K562 (cell line): ENCODE measurements at regions not wholly inside any gene's neighbourhood (a gene's known extent, or its start where the extent isn't known, plus 50 kb on each side); places are given as distances from the start of the nearest gene placed in this dataset.

Source experiments
- ATAC-seq: fragments of 200-7000 bp; cut with Tn5 transposase; 3 replicates; pipeline ENCODE4 v1.9.1; 2020; ENCODE audit warnings: moderate library complexity
- BruUV-seq: library from RNA; stranded (reverse); fragments of 400-500 nt; replicated peaks from 2 replicates; lab custom pipeline; 2021; lab: Mats Ljungman, UMichigan
- CTCF ChIA-PET: fragments of 300-600 bp; formaldehyde crosslinking; extraction: SDS; loops from one replicate; lab custom pipeline; 2021; ENCODE audit warnings: low intra/inter-chr PET ratio; lab: Yijun Ruan, JAX
- POLR2A ChIA-PET: fragments of 300-600, 350-650 bp; sonication (Branson Sonifier 250); formaldehyde crosslinking; extraction: SDS; loops from one replicate; lab custom pipeline; 2021; ENCODE audit warnings: antibody characterized with exemption, inconsistent platforms; lab: Yijun Ruan, JAX
- DNase-seq, 4 experiments: peaks; one replicate each; pipeline versions ENCODE4 v3.0.0 to v3.0.0-alpha.2; 2011 to 2018; ENCODE audit warnings: low spot score in 3 of 4, mixed read lengths in 3 of 4; ENCODE audit errors: extremely low read depth in 1 of 4
- FAIRE-seq: peaks from 2 replicates; lab custom pipeline; 2011; peaks lifted over from hg19 to GRCh38; lab: Jason Lieb, UNC
- H2AFZ ChIP-seq: 2 replicates; pipeline ENCODE4 v1.6.0; 2011; ENCODE audit warnings: low read depth, low read length, control low read depth, inconsistent platforms
- H3K27ac ChIP-seq: fragments of 200-600 bp; 3 replicates; pipeline ENCODE4 v1.8.0; 2011; ENCODE audit warnings: low read depth, mild to moderate bottlenecking, control low read depth, inconsistent platforms, low read length, moderate library complexity, mixed read lengths; ENCODE audit errors: extremely low read depth
- H3K27me3 ChIP-seq, 2 experiments: fragments of 300-600 bp in 1 of 2; 2 replicates in 1 of 2; 3 replicates in 1 of 2; pipeline versions ENCODE4 v1.6.0 to v1.8.0; 2011; ENCODE audit warnings: inconsistent platforms in 2 of 2, low read length in 2 of 2, mild to moderate bottlenecking in 1 of 2, mixed read lengths in 1 of 2, moderate library complexity in 1 of 2; ENCODE audit not compliant: control insufficient read depth in 2 of 2, insufficient read depth in 2 of 2
- H3K36me3 ChIP-seq: fragments of 300-600 bp; 3 replicates; pipeline ENCODE4 v1.8.0; 2011; ENCODE audit warnings: mild to moderate bottlenecking, low read length, inconsistent platforms; ENCODE audit not compliant: control insufficient read depth, insufficient read depth
- H3K4me1 ChIP-seq, 2 experiments: fragments of 200-600 bp in 1 of 2; replicated peaks in 1 of 2; 2 replicates in 1 of 2; 3 replicates in 1 of 2; pipeline versions ENCODE4 v1.5.1 to v1.8.0; 2011; ENCODE audit warnings: inconsistent platforms in 2 of 2, low read length in 2 of 2, mild to moderate bottlenecking in 1 of 2, mixed read lengths in 1 of 2, moderate library complexity in 1 of 2; ENCODE audit not compliant: control insufficient read depth in 2 of 2, insufficient read depth in 2 of 2
- H3K4me2 ChIP-seq: 2 replicates; pipeline ENCODE4 v1.6.1; 2011; ENCODE audit warnings: low read length, control low read depth, inconsistent platforms, mixed read lengths; ENCODE audit not compliant: insufficient read depth
- H3K4me3 ChIP-seq: fragments of 200-600 bp; sonication (generic), shearing (Covaris generic); 2 replicates; pipeline ENCODE4 v1.5.1; 2016; ENCODE audit warnings: control low read depth, inconsistent platforms
- H3K79me2 ChIP-seq: fragments of 200-600 bp; 3 replicates; pipeline ENCODE4 v1.8.0; 2011; ENCODE audit warnings: low read length, inconsistent platforms; ENCODE audit not compliant: control insufficient read depth, insufficient read depth
- H3K9ac ChIP-seq, 2 experiments: 2 replicates each; pipeline versions ENCODE4 v1.6.0 to v1.6.1; 2011; ENCODE audit warnings: low read depth in 2 of 2, low read length in 2 of 2, control low read depth in 1 of 2, inconsistent platforms in 1 of 2, mild to moderate bottlenecking in 1 of 2, mixed read lengths in 1 of 2; ENCODE audit not compliant: insufficient read depth in 1 of 2
- H3K9me1 ChIP-seq: one replicate; pipeline ENCODE4 v1.6.0; 2011; ENCODE audit warnings: inconsistent platforms, mild to moderate bottlenecking, low read length, moderate library complexity; ENCODE audit not compliant: control insufficient read depth, insufficient read depth
- H3K9me3 ChIP-seq: replicated peaks from 2 replicates; pipeline ENCODE4 v1.5.1; 2011; ENCODE audit warnings: low read depth, low read length, inconsistent platforms; ENCODE audit not compliant: control insufficient read depth, insufficient read depth
- H4K20me1 ChIP-seq: replicated peaks from 2 replicates; pipeline ENCODE4 v1.6.1; 2011; ENCODE audit warnings: low read length, inconsistent platforms, mixed read lengths; ENCODE audit not compliant: control insufficient read depth, insufficient read depth
- RBM39 ChIP-seq: fragments of 200-400 bp; formaldehyde crosslinking; optimal IDR thresholded peaks from 2 replicates; pipeline ENCODE3; 2018; ENCODE audit warnings: low read depth, low read length
- ZNF175 ChIP-seq: fragments of 200-800 bp; sonication (Bioruptor generic); IDR thresholded peaks from 2 replicates; pipeline ENCODE4 v1.6.1; 2016; ENCODE audit warnings: low read depth, mild to moderate bottlenecking, missing genetic modification characterization, missing compliant biosample characterization
- ZNF263 ChIP-seq: sonication (generic); formaldehyde crosslinking; IDR thresholded peaks from 2 replicates; pipeline ENCODE4 v1.8.0; 2022; ENCODE audit warnings: mild to moderate bottlenecking, missing genetic modification reagents, borderline replicate concordance
- WGBS: fragments of 100-300 bp; shearing (Covaris generic); methylation state at CpG from one replicate; pipeline ENCODE4 v1.1.6; 2016; ENCODE audit warnings: low coverage, mixed read lengths; ENCODE audit not compliant: insufficient coverage; ENCODE audit errors: missing lambda C conversion rate; 5-methylcytosine and 5-hydroxymethylcytosine counted together
- in situ Hi-C: fragments of 300-500 bp; cut with MboI; formaldehyde crosslinking; loops from 4 replicates; pipeline ENCODE4 v1.15.0; 2018; ENCODE audit warnings: inconsistent platforms, mixed read lengths
- intact Hi-C: fragments of 100-400 bp; cut with micrococcal nuclease; formaldehyde crosslinking; loops from 2 replicates; pipeline ENCODE4 v1.14.2; 2022
- TF ChIP-seq, protein P1 (sequence below), 2 experiments: fragments of 450-650 bp; IDR thresholded peaks; 2 replicates each; pipeline ENCODE4 v1.6.1; 2016; ENCODE audit warnings: mild to moderate bottlenecking in 2 of 2, borderline replicate concordance in 1 of 2, low read depth in 1 of 2, moderate library complexity in 1 of 2

DNA sequence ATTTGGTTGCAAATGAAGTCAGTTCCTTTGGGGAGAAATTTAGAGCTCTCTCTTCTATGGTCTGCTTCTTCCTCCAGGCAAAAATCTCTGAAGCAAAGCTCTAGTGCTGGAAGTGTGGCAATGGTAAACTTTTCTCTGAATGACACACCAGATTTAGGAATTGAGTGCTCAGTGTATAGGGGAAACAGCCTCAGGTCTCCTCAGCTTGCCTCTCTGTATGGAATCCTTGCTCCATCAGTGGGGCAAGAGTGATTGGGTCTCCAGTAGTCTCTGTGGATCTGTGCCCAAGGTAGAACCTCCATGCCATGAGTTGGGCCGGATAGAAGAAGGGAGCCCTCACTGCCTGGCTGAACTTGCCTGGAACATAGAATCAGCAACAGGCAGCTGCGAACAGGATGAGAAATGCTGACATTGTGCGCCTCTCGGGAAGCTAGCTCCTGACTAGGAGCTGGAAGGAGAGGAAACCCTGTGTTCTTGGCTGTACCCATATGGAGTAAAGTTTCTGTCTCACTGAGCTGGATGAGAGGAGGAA, 156.1 kb downstream of the WNT7A start:
- Histone ChIP-seq H3K36me3 (no peaks in the 10 kb centered on the region), H3K27me3 (no peaks in the 10 kb centered on the region), H2AFZ (no peak overlapping the region), H3K9ac (no peak overlapping the region), H3K9me3 (no peaks in the 10 kb centered on the region), H3K4me2 (no peak overlapping the region), H3K9me1 (no peaks in the 10 kb centered on the region), H3K4me1 (no peaks in the 10 kb centered on the region), H3K4me3 (no peak overlapping the region), H3K27ac (no peak overlapping the region), H4K20me1 (no peaks in the 10 kb centered on the region), H3K79me2 (no peaks in the 10 kb centered on the region)
- TF ChIP-seq RBM39 (no peak), ZNF263 (CRISPR knock-in tag) (no peak), ZNF175 (CRISPR knock-in tag) (no peak)
- TF ChIP-seq, protein P1, sequence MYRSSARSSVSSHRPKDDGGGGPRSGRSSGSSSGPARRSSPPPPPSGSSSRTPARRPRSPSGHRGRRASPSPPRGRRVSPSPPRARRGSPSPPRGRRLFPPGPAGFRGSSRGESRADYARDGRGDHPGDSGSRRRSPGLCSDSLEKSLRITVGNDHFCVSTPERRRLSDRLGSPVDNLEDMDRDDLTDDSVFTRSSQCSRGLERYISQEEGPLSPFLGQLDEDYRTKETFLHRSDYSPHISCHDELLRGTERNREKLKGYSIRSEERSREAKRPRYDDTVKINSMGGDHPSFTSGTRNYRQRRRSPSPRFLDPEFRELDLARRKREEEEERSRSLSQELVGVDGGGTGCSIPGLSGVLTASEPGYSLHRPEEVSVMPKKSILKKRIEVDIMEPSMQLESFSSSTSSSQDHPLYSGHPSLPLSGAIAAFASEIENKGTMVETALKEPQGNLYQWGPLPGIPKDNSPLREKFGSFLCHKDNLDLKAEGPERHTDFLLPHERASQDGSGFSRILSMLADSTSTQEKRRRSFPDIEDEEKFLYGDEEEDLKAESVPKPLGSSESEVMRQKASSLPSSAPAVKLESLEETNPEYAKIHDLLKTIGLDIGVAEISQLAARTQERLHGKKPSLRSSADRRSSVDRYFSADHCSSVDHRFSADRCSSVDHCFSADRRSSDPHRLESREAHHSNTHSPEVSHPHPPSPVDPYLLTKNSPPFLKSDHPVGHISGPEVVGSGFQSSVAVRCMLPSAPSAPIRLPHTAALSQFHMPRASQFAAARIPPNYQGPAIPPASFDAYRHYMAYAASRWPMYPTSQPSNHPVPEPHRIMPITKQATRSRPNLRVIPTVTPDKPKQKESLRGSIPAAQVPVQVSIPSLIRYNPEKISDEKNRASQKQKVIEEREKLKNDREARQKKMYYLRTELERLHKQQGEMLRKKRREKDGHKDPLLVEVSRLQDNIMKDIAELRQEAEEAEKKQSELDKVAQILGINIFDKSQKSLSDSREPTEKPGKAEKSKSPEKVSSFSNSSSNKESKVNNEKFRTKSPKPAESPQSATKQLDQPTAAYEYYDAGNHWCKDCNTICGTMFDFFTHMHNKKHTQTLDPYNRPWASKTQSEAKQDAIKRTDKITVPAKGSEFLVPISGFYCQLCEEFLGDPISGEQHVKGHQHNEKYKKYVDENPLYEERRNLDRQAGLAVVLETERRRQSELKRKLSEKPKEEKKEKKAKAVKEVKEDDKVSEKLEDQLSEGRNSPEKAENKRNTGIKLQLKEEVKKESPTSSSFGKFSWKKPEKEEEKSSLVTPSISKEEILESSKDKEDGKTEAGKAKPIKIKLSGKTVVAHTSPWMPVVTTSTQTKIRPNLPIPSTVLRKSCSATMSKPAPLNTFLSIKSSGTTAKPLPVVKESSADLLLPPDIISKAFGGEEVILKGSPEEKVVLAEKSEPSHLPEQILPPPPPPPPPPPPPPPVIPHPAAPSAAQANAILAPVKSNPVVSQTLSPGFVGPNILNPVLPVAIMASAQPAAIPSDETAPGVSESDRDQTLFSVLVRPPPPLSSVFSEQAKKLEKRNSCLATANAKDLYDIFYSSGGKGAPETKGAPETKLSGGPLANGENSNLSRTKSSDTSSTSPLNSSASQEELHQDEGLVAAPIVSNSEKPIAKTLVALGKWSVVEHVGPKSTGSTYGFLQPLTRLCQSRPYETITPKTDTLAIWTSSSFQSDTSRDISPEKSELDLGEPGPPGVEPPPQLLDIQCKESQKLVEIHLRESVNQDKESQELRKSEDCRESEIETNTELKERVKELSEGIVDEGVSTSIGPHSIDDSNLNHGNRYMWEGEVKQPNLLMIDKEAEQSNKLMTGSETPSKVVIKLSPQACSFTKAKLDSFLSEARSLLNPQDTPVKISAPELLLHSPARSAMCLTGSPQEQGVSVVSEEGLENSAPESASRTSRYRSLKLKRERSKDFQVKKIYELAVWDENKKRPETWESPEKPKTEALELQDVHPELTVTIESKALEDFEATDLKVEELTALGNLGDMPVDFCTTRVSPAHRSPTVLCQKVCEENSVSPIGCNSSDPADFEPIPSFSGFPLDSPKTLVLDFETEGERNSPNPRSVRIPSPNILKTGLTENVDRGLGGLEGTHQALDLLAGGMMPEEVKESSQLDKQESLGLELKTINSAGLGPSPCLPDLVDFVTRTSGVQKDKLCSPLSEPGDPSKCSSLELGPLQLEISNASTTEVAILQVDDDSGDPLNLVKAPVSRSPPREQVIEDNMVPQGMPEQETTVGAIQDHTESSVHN (IDR thresholded peaks at IDR 0.05; ENCODE audit: borderline replicate concordance in 1 of 2, low read depth in 1 of 2): no peak
- ChIA-PET CTCF (no interaction called here), POLR2A (no interaction called here)
- no peak for ATAC-seq
- WGBS: 0% methylated on average over 4 of the region's 4 CpGs
- no peak for DNase-seq
- no TSS peak for BruUV-seq
- in situ Hi-C loops (no loop called here), intact Hi-C loops (no loop called here)
- FAIRE-seq: no peak
